ENCODE measurements at regions not wholly inside any gene's neighbourhood (a gene's known extent, or its start where the extent isn't known, plus 50 kb on each side); places are given as distances from the start of the nearest gene placed in this dataset.
"Not testable (repeated sequence)": the region's sequence is repeated elsewhere in the genome, so short reads cannot be mapped to it uniquely, and the experiment has no call there.

- Histone ChIP-seq H3K36me3 (replicated peaks) (no peaks in the 10 kb centered on the region), H3K27me3 (replicated peaks) (no peaks in the 10 kb centered on the region), H3K27ac (no peak overlapping the region), H3K4me3 (ENCODE audit: low read depth, low read length) (no peak overlapping the region)
- TF ChIP-seq CTCF (IDR thresholded peaks at IDR 0.05; ENCODE audit: low read depth, low read length, missing control alignments): no peak
- DNase-seq: no peak
- in situ Hi-C loops (cut with HindIII; ENCODE audit: low pct_ligation_motif_present, low sequenced_read_pairs): no loop called here
Measured at GRCh38 chr2:34799556-34799955, 1200.5 kb upstream of the FAM98A start.

- H3K27me3 ChIP-seq (replicated peaks); H3K36me3 ChIP-seq (replicated peaks); in situ Hi-C loops (cut with HindIII; ENCODE audit: low pct_ligation_motif_present, low sequenced_read_pairs): not testable (repeated sequence)
Measured at GRCh38 chr2:34795586-34795985, 1196.5 kb upstream of the FAM98A start.

GRCh38 chr2:34789169-34789568 is 1190.1 kb upstream of the FAM98A start:
- no peak for DNase-seq
- H3K36me3 ChIP-seq (replicated peaks): no peaks in the 10 kb centered on the region
- no peak overlapping the region for H3K4me3 ChIP-seq (ENCODE audit: low read depth, low read length)
- TF ChIP-seq CTCF (IDR thresholded peaks at IDR 0.05; ENCODE audit: low read depth, low read length, missing control alignments): no peak
- no peak overlapping the region for H3K27ac ChIP-seq
- H3K27me3 ChIP-seq (replicated peaks): no peaks in the 10 kb centered on the region
- in situ Hi-C loops (cut with HindIII; ENCODE audit: low pct_ligation_motif_present, low sequenced_read_pairs): no loop called here

More at GRCh38 chr2:34795586-34795985, 1196.5 kb upstream of the FAM98A start:
- H3K27ac ChIP-seq; DNase-seq; H3K4me3 ChIP-seq (ENCODE audit: low read depth, low read length): not testable (repeated sequence)

- H3K27me3 ChIP-seq (replicated peaks): no peaks in the 10 kb centered on the region
- DNase-seq: no peak
- in situ Hi-C loops (cut with HindIII; ENCODE audit: low pct_ligation_motif_present, low sequenced_read_pairs): no loop called here
- H3K4me3 ChIP-seq (ENCODE audit: low read depth, low read length): no peak overlapping the region
- no peaks in the 10 kb centered on the region for H3K36me3 ChIP-seq (replicated peaks)
- no peak for TF ChIP-seq CTCF (IDR thresholded peaks at IDR 0.05; ENCODE audit: low read depth, low read length, missing control alignments)
- no peak overlapping the region for H3K27ac ChIP-seq
Measured at GRCh38 chr2:34787341-34787740, 1188.2 kb upstream of the FAM98A start.

GRCh38 chr2:34785206-34785785 is 1186.2 kb upstream of the FAM98A start:
- DNase-seq: no peak
- TF ChIP-seq CTCF (IDR thresholded peaks at IDR 0.05; ENCODE audit: low read depth, low read length, missing control alignments): no peak
- Histone ChIP-seq H3K27me3 (replicated peaks) (no peaks in the 10 kb centered on the region), H3K36me3 (replicated peaks) (no peaks in the 10 kb centered on the region), H3K27ac (no peak overlapping the region), H3K4me3 (ENCODE audit: low read depth, low read length) (no peak overlapping the region)
- in situ Hi-C loops (cut with HindIII; ENCODE audit: low pct_ligation_motif_present, low sequenced_read_pairs): no loop called here

GRCh38 chr2:34784701-34785100 is 1185.6 kb upstream of the FAM98A start:
- in situ Hi-C loops (cut with HindIII; ENCODE audit: low pct_ligation_motif_present, low sequenced_read_pairs): no loop called here

GRCh38 chr2:34750742-34751141 is 1151.6 kb upstream of the FAM98A start:
- in situ Hi-C loops (cut with HindIII; ENCODE audit: low pct_ligation_motif_present, low sequenced_read_pairs); H3K27ac ChIP-seq; DNase-seq; H3K4me3 ChIP-seq (ENCODE audit: low read depth, low read length); H3K27me3 ChIP-seq (replicated peaks); H3K36me3 ChIP-seq (replicated peaks): not testable (repeated sequence)

More at GRCh38 chr2:34784701-34785100, 1185.6 kb upstream of the FAM98A start:
- H3K4me3 ChIP-seq (ENCODE audit: low read depth, low read length): no peak overlapping the region
- TF ChIP-seq CTCF (IDR thresholded peaks at IDR 0.05; ENCODE audit: low read depth, low read length, missing control alignments): no peak
- H3K27ac ChIP-seq: no peak overlapping the region
- no peak for DNase-seq
- H3K27me3 ChIP-seq (replicated peaks): no peaks in the 10 kb centered on the region
- no peaks in the 10 kb centered on the region for H3K36me3 ChIP-seq (replicated peaks)

Data from brain microvascular endothelial cell (primary cell).